ENCODE measurements at regions not wholly inside any gene's neighbourhood (a gene's known extent, or its start where the extent isn't known, plus 50 kb on each side); places are given as distances from the start of the nearest gene placed in this dataset.

GRCh38 chr5:143471666-143472464 is 68.4 kb upstream of the NR3C1 start:
- TF ChIP-seq CTCF (IDR thresholded peaks at IDR 0.05; ENCODE audit: low read depth, low read length, poor library complexity, severe bottlenecking) (no peak), EZH2phosphoT487 (IDR thresholded peaks at IDR 0.05; ENCODE audit: borderline replicate concordance, low read length) (no peak)

All from DOHH2 (cell line).